Neural progenitor cell (in vitro differentiated cells): ENCODE measurements at regions not wholly inside any gene's neighbourhood (a gene's known extent, or its start where the extent isn't known, plus 50 kb on each side); places are given as distances from the start of the nearest gene placed in this dataset.

Source experiments
- DNase-seq: peaks from one replicate; pipeline ENCODE4 v3.0.0-alpha.2; 2016; ENCODE audit warnings: low spot score
- H2AFZ ChIP-seq: fragments of 200-600 bp; sonication (generic); replicated peaks from 2 replicates; pipeline ENCODE4 v1.6.1; 2016; ENCODE audit warnings: antibody characterized with exemption
- H3F3A ChIP-seq: fragments of 200-600 bp; sonication (generic); 2 replicates; pipeline ENCODE4 v1.6.1; 2016; ENCODE audit warnings: antibody characterized with exemption, low read depth
- H3K27ac ChIP-seq: fragments of 200-600 bp; sonication (generic); 2 replicates; pipeline ENCODE4 v1.5.1; 2016; ENCODE audit warnings: mild to moderate bottlenecking
- H3K27me3 ChIP-seq: fragments of 200-600 bp; sonication (generic); 2 replicates; pipeline ENCODE4 v1.6.1; 2016; ENCODE audit warnings: mild to moderate bottlenecking, moderate library complexity
- H3K36me3 ChIP-seq: fragments of 200-600 bp; sonication (generic); 2 replicates; pipeline ENCODE4 v1.5.1; 2016
- H3K4me1 ChIP-seq: fragments of 200-600 bp; sonication (generic); 2 replicates; pipeline ENCODE4 v1.6.1; 2016; ENCODE audit warnings: mixed run types
- H3K4me2 ChIP-seq: fragments of 200-600 bp; sonication (generic); 2 replicates; pipeline ENCODE4 v1.6.1; 2016
- H3K4me3 ChIP-seq: fragments of 200-600 bp; sonication (generic); 2 replicates; pipeline ENCODE4 v1.5.1; 2016
- H3K79me2 ChIP-seq: fragments of 200-600 bp; sonication (generic); 2 replicates; pipeline ENCODE4 v1.6.1; 2016; ENCODE audit warnings: low read depth
- H3K9ac ChIP-seq: fragments of 200-600 bp; sonication (generic); 2 replicates; pipeline ENCODE4 v1.6.1; 2016
- H3K9me3 ChIP-seq: fragments of 200-600 bp; sonication (generic); 2 replicates; pipeline ENCODE4 v1.5.1; 2016; ENCODE audit warnings: low read depth
- H4K20me1 ChIP-seq: fragments of 200-600 bp; sonication (generic); 2 replicates; pipeline ENCODE4 v1.6.1; 2016; ENCODE audit warnings: low read depth
- H3K27ac Mint-ChIP-seq: 3 replicates; pipeline ENCODE4 v1.8.0; 2021; ENCODE audit warnings: mixed read lengths
- H3K27me3 Mint-ChIP-seq: 2 replicates; pipeline ENCODE4 v1.8.0; 2022; ENCODE audit warnings: low read depth, mild to moderate bottlenecking, inconsistent platforms, moderate library complexity, mixed read lengths; ENCODE audit not compliant: insufficient read depth
- H3K36me3 Mint-ChIP-seq: 3 replicates; pipeline ENCODE4 v1.8.0; 2021; ENCODE audit warnings: mixed read lengths
- H3K4me1 Mint-ChIP-seq: 3 replicates; pipeline ENCODE4 v1.8.0; 2021; ENCODE audit warnings: mixed read lengths
- H3K4me3 Mint-ChIP-seq: 3 replicates; pipeline ENCODE4 v1.8.0; 2021; ENCODE audit warnings: mild to moderate bottlenecking, moderate library complexity, mixed read lengths
- H3K9me3 Mint-ChIP-seq: 3 replicates; pipeline ENCODE4 v1.8.0; 2020; ENCODE audit warnings: mixed read lengths
- CTCF ChIP-seq: fragments of 200-600 bp; sonication (generic); IDR thresholded peaks from 2 replicates; pipeline ENCODE4 v1.5.1; 2017; ENCODE audit warnings: antibody characterized with exemption, mild to moderate bottlenecking
- EZH2 ChIP-seq: fragments of 200-600 bp; sonication (generic); IDR thresholded peaks from 2 replicates; pipeline ENCODE4 v1.6.1; 2017; ENCODE audit warnings: antibody characterized with exemption, mild to moderate bottlenecking, moderate library complexity
- EZH2phosphoT487 ChIP-seq: fragments of 200-600 bp; sonication (generic); IDR thresholded peaks from 2 replicates; pipeline ENCODE4 v1.6.1; 2017; ENCODE audit warnings: antibody characterized with exemption

GRCh38 chr2:154974041-154974440 is 275.5 kb downstream of the KCNJ3 start:
- Histone ChIP-seq H3K9ac (no peak overlapping the region), H3K27ac (no peak overlapping the region), H3F3A (no peaks in the 10 kb centered on the region), H3K79me2 (no peaks in the 10 kb centered on the region), H4K20me1 (no peaks in the 10 kb centered on the region), H3K4me3 (no peak overlapping the region), H3K9me3 (no peaks in the 10 kb centered on the region), H3K36me3 (no peaks in the 10 kb centered on the region), H3K27me3 (no peaks in the 10 kb centered on the region), H3K4me1 (peaks cover 13% of the 10 kb centered on the region), H2AFZ (no peak overlapping the region), H3K4me2 (no peak overlapping the region)
- H3K36me3 Mint-ChIP-seq = no peaks in the 10 kb centered on the region
- H3K4me1 Mint-ChIP-seq = no peaks in the 10 kb centered on the region
- no peak for DNase-seq
- H3K9me3 Mint-ChIP-seq = no peaks in the 10 kb centered on the region
- no peaks in the 10 kb centered on the region for H3K27me3 Mint-ChIP-seq
- no peak overlapping the region for H3K27ac Mint-ChIP-seq
- TF ChIP-seq EZH2phosphoT487 = no peak
- TF ChIP-seq EZH2 = no peak
- no peak for TF ChIP-seq CTCF
- no peak overlapping the region for H3K4me3 Mint-ChIP-seq

- no peak overlapping the region for H3K9ac ChIP-seq
- TF ChIP-seq EZH2phosphoT487 = no peak
- no peak for TF ChIP-seq CTCF
- TF ChIP-seq EZH2 = no peak
- H3K9me3 ChIP-seq = no peaks in the 10 kb centered on the region
- H3K27ac Mint-ChIP-seq = no peak overlapping the region
- H3K4me2 ChIP-seq = no peak overlapping the region
- H3K27me3 ChIP-seq = no peaks in the 10 kb centered on the region
- no peaks in the 10 kb centered on the region for H3K4me1 ChIP-seq
- no peaks in the 10 kb centered on the region for H3K36me3 ChIP-seq
- no peak overlapping the region for H3K27ac ChIP-seq
- H3K79me2 ChIP-seq = no peaks in the 10 kb centered on the region
- H3K27me3 Mint-ChIP-seq = no peaks in the 10 kb centered on the region
- no peak overlapping the region for H2AFZ ChIP-seq
- peaks cover 3% of the 10 kb centered on the region for H3K4me1 Mint-ChIP-seq
- no peaks in the 10 kb centered on the region for H3K36me3 Mint-ChIP-seq
- H3F3A ChIP-seq = no peaks in the 10 kb centered on the region
- no peak for DNase-seq
- no peak overlapping the region for H3K4me3 ChIP-seq
- no peaks in the 10 kb centered on the region for H4K20me1 ChIP-seq
- no peak overlapping the region for H3K4me3 Mint-ChIP-seq
- no peaks in the 10 kb centered on the region for H3K9me3 Mint-ChIP-seq
Observed at GRCh38 chr2:154963511-154963910, 265.0 kb downstream of the KCNJ3 start.

- Histone ChIP-seq H3K79me2 (no peaks in the 10 kb centered on the region), H3F3A (no peaks in the 10 kb centered on the region), H2AFZ (no peak overlapping the region), H3K9me3 (no peaks in the 10 kb centered on the region), H3K4me2 (no peak overlapping the region), H3K4me3 (no peak overlapping the region), H3K27ac (no peak overlapping the region), H3K36me3 (no peaks in the 10 kb centered on the region), H4K20me1 (no peaks in the 10 kb centered on the region), H3K27me3 (no peaks in the 10 kb centered on the region), H3K9ac (no peak overlapping the region), H3K4me1 (no peaks in the 10 kb centered on the region)
- Mint-ChIP-seq H3K27me3 (no peaks in the 10 kb centered on the region), H3K9me3 (no peaks in the 10 kb centered on the region), H3K36me3 (no peaks in the 10 kb centered on the region), H3K27ac (no peak overlapping the region), H3K4me1 (peaks cover 3% of the 10 kb centered on the region), H3K4me3 (no peak overlapping the region)
- DNase-seq = no peak
- TF ChIP-seq EZH2 (no peak), EZH2phosphoT487 (no peak), CTCF (no peak)
Observed at GRCh38 chr2:154961676-154962075, 263.2 kb downstream of the KCNJ3 start.
